CD4-positive, alpha-beta T cell (primary cell): ENCODE measurements at regions not wholly inside any gene's neighbourhood (a gene's known extent, or its start where the extent isn't known, plus 50 kb on each side); places are given as distances from the start of the nearest gene placed in this dataset.

ENCODE experiments used
- ATAC-seq: fragments of 200-7000 bp; cut with Tn5 transposase; one replicate; pipeline ENCODE4 v1.10.0; 2022; ENCODE audit warnings: mild to moderate bottlenecking; ENCODE audit not compliant: poor library complexity
- CTCF ChIA-PET: fragments of 350-600 bp; sonication (Branson Sonifier 250); formaldehyde crosslinking; loops from one replicate; lab custom pipeline; 2021; ENCODE audit warnings: antibody characterized with exemption, inconsistent platforms; lab: Charles Lee
- POLR2A ChIA-PET: fragments of 350-600 bp; sonication (Branson Sonifier 250); formaldehyde crosslinking; loops from one replicate; lab custom pipeline; 2021; ENCODE audit warnings: antibody characterized with exemption, inconsistent platforms; lab: Charles Lee
- DNase-seq, 14 experiments: peaks; one replicate each; pipeline ENCODE4 v3.0.0-alpha.2; 2013 to 2020; ENCODE audit warnings: mixed read lengths in 2 of 14
- H3K27ac ChIP-seq, 2 donors: one replicate each; pipeline versions ENCODE4 v1.5.1 to v1.7.0; 2013; ENCODE audit warnings: low read length in 2 of 2, low read depth in 1 of 2, mild to moderate bottlenecking in 1 of 2
- H3K27me3 ChIP-seq, 2 experiments: 1 replicate in 1 of 2; 2 replicates in 1 of 2; pipeline versions ENCODE4 v1.6.1 to v1.7.0; 2013; ENCODE audit warnings: low read length in 2 of 2, control low read depth in 1 of 2, mild to moderate bottlenecking in 1 of 2, moderate library complexity in 1 of 2; ENCODE audit not compliant: insufficient read depth in 2 of 2, control insufficient read depth in 1 of 2
- H3K36me3 ChIP-seq: one replicate; pipeline ENCODE4 v1.6.1; 2013; ENCODE audit warnings: low read length, control low read depth; ENCODE audit not compliant: insufficient read depth
- H3K4me1 ChIP-seq: one replicate; pipeline ENCODE4 v1.6.1; 2013; ENCODE audit warnings: low read length, control low read depth; ENCODE audit not compliant: insufficient read depth
- H3K4me3 ChIP-seq: one replicate; pipeline ENCODE4 v1.5.1; 2013; ENCODE audit warnings: mild to moderate bottlenecking, low read length, moderate library complexity
- H3K9me3 ChIP-seq, 2 experiments: 1 replicate in 1 of 2; 2 replicates in 1 of 2; pipeline versions ENCODE4 v1.6.1 to v1.7.0; 2013; ENCODE audit warnings: low read length in 2 of 2, mild to moderate bottlenecking in 2 of 2, control low read depth in 1 of 2, moderate library complexity in 1 of 2; ENCODE audit not compliant: control insufficient read depth in 1 of 2, insufficient read depth in 1 of 2
- H3K27ac Mint-ChIP-seq: one replicate; pipeline ENCODE4 v1.8.0; 2020; ENCODE audit warnings: mixed read lengths
- H3K27me3 Mint-ChIP-seq: one replicate; pipeline ENCODE4 v1.8.0; 2021; ENCODE audit warnings: mixed read lengths
- H3K36me3 Mint-ChIP-seq: one replicate; pipeline ENCODE4 v1.8.0; 2021; ENCODE audit warnings: low read depth, mixed read lengths
- H3K4me1 Mint-ChIP-seq: one replicate; pipeline ENCODE4 v1.8.0; 2021; ENCODE audit warnings: low read depth, mixed read lengths
- H3K4me3 Mint-ChIP-seq: one replicate; pipeline ENCODE4 v1.8.0; 2020; ENCODE audit warnings: mild to moderate bottlenecking, mixed read lengths
- H3K9me3 Mint-ChIP-seq: one replicate; pipeline ENCODE4 v1.8.0; 2020; ENCODE audit warnings: mixed read lengths
- intact Hi-C, 2 experiments: fragments of 100-400 bp; cut with DNase I in 1 of 2; cut with micrococcal nuclease in 1 of 2; formaldehyde crosslinking; loops; one replicate each; pipeline versions ENCODE4 v1.15.1 to v1.9.0; 2023 to 2025; cut with DNase I, micrococcal nuclease
- TF ChIP-seq, protein P1 (sequence below): fragments of 200-600 bp; IDR thresholded peaks from one replicate; pipeline ENCODE4 v1.8.0; 2022; ENCODE audit warnings: antibody characterized with exemption, mild to moderate bottlenecking

DNA sequence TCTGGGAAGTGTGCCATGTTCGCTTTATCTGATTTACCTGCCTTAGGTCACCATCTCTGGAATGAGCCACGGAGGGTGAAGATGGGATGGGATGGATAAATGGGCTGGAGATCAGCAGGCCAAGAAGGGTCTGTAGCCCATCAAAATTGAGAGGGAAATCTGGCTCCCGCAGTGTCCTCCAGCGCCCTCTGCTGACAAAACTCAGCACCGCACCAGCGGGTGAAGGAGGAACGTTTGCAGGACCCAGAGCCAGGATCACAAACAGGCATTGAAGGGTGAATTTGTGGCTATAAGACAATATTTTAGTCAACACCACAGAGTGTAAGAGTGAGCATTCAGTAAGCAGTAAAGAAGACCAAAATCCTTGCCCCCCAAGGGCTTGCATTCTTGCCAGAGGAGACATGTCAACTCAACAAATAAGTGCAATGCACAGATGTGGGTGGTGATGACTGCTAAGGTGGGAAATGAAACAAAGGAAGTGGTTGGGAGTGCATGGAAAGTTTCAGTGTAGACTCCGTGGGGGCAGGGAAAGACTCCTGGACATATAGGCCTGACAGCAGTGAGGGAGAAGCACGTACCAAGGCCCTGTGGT is 124.4 kb downstream of the TENT4A start:
- H3K9me3 ChIP-seq, result peaks cover 0 to 11% of the 10 kb centered on the region in 2 experiments
- CTCF ChIA-PET, result interaction anchor here (1.3 kb wide), 1 partner anchor 17 kb away, joined by 3 read pairs; no protein-coding TSS in a partner anchor
- DNase-seq (peak in 4 of 14 experiments; percentile 13 to 29 (median 21)), ATAC-seq (no peak)
- H3K27me3 ChIP-seq, result no peaks in the 10 kb centered on the region
- no peak overlapping the region for H3K4me3 ChIP-seq
- intact Hi-C loops, result no loop called here
- no peak overlapping the region for H3K4me3 Mint-ChIP-seq
- peaks cover 5% of the 10 kb centered on the region for H3K9me3 Mint-ChIP-seq
- POLR2A ChIA-PET, result no interaction called here
- H3K27me3 Mint-ChIP-seq, result no peaks in the 10 kb centered on the region
- peaks cover 10% of the 10 kb centered on the region for H3K4me1 Mint-ChIP-seq
- H3K27ac ChIP-seq, result no peak overlapping the region
- no peaks in the 10 kb centered on the region for H3K36me3 Mint-ChIP-seq
- H3K4me1 ChIP-seq, result peaks cover 8% of the 10 kb centered on the region
- no peaks in the 10 kb centered on the region for H3K36me3 ChIP-seq
- no peak overlapping the region for H3K27ac Mint-ChIP-seq
- TF ChIP-seq, protein P1, sequence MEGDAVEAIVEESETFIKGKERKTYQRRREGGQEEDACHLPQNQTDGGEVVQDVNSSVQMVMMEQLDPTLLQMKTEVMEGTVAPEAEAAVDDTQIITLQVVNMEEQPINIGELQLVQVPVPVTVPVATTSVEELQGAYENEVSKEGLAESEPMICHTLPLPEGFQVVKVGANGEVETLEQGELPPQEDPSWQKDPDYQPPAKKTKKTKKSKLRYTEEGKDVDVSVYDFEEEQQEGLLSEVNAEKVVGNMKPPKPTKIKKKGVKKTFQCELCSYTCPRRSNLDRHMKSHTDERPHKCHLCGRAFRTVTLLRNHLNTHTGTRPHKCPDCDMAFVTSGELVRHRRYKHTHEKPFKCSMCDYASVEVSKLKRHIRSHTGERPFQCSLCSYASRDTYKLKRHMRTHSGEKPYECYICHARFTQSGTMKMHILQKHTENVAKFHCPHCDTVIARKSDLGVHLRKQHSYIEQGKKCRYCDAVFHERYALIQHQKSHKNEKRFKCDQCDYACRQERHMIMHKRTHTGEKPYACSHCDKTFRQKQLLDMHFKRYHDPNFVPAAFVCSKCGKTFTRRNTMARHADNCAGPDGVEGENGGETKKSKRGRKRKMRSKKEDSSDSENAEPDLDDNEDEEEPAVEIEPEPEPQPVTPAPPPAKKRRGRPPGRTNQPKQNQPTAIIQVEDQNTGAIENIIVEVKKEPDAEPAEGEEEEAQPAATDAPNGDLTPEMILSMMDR, result no peak

DNA sequence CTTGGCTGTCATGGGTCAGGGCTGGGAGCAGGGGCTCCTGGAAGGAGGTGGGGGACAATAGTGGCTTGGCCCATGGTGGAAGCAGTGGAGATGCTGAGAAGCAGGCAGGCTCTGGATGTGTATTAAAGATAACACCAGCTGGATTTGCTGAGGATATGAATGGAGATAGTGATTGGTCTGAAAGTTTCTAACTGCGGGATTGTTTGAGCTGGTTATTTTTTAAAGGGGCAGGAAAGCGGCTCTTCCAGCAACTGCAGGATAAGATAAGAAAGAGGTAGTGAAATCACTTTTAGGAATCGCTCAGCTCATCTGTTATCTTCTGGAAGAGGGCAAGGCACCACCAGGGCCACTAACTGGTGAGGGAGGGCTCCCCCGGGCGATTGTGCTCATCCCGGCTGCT is 125.5 kb downstream of the TENT4A start:
- ATAC-seq (no peak), DNase-seq (no peak)
- no peak overlapping the region for H3K27ac ChIP-seq
- peaks cover 0 to 11% of the 10 kb centered on the region in 2 experiments for H3K9me3 ChIP-seq
- Mint-ChIP-seq H3K36me3 (no peaks in the 10 kb centered on the region), H3K4me1 (no peaks in the 10 kb centered on the region), H3K27me3 (no peaks in the 10 kb centered on the region), H3K9me3 (peaks cover 5% of the 10 kb centered on the region), H3K27ac (no peak overlapping the region), H3K4me3 (no peak overlapping the region)
- TF ChIP-seq, protein P1, result no peak
- H3K36me3 ChIP-seq, result no peaks in the 10 kb centered on the region
- ChIA-PET CTCF (no interaction called here), POLR2A (interaction anchor here (1.0 kb wide), 1 partner anchor 30 kb away, joined by 3 read pairs; no protein-coding TSS in a partner anchor)
- intact Hi-C loops, result no loop called here
- peaks cover under 1% of the 10 kb centered on the region for H3K4me1 ChIP-seq
- no peak overlapping the region for H3K4me3 ChIP-seq
- no peaks in the 10 kb centered on the region for H3K27me3 ChIP-seq

DNA sequence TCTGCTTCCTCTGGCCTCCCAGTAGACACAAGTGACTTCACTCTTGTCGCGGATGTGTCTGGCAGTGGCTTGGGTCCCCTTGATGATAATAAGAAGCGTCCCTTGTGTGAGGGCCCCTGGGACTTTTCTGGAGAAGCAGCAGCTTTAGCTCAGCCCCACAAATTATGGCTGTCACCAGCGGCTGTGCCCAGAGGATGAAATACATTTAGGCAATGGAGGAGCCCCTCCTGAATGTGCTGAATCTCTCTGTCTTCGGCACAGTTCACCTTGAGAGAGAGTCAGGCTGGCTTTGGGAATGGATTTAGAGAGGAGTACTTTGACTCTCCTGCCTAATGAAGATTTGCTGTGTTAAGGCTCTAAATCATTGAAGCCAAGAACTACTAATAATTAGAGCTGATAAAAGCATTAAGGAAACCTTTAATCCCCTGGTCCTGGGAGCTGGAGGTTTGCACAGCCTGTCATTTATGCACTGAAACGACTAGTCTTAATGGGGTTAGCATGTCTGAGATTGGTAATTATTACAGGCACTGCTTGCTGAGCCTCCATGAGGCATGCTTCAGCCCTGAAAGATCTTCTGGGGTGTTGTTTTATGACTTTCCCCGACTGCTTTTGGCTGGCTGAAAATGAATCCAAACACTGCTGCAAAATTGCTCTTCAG is 127.0 kb downstream of the TENT4A start:
- Histone ChIP-seq H3K9me3 (peaks cover 0 to 11% of the 10 kb centered on the region in 2 experiments), H3K4me3 (no peak overlapping the region), H3K4me1 (no peaks in the 10 kb centered on the region), H3K36me3 (no peaks in the 10 kb centered on the region), H3K27ac (no peak overlapping the region), H3K27me3 (no peaks in the 10 kb centered on the region)
- POLR2A ChIA-PET, result no interaction called here
- Mint-ChIP-seq H3K9me3 (peaks cover 5% of the 10 kb centered on the region), H3K27ac (no peak overlapping the region), H3K4me3 (no peak overlapping the region), H3K4me1 (no peaks in the 10 kb centered on the region), H3K27me3 (no peaks in the 10 kb centered on the region), H3K36me3 (no peaks in the 10 kb centered on the region)
- no peak for ATAC-seq
- no peak for DNase-seq
- TF ChIP-seq, protein P1, result no peak
- intact Hi-C loops, result no loop called here
- CTCF ChIA-PET, result no interaction called here
